Large intestine (tissue), 3 donors: ENCODE measurements at regions not wholly inside any gene's neighbourhood (a gene's known extent, or its start where the extent isn't known, plus 50 kb on each side); places are given as distances from the start of the nearest gene placed in this dataset.

ENCODE experiments used
- DNase-seq, 2 donors: peaks; one replicate each; pipeline versions ENCODE4 v3.0.0 to v3.0.0-alpha.2; 2013
- H3K27ac ChIP-seq: one replicate; pipeline ENCODE4 v1.5.1; 2013; ENCODE audit warnings: low read length
- H3K27me3 ChIP-seq: 2 replicates; pipeline ENCODE4 v1.6.1; 2013; ENCODE audit warnings: low read length; ENCODE audit not compliant: control insufficient read depth, insufficient read depth
- H3K36me3 ChIP-seq: 2 replicates; pipeline ENCODE4 v1.6.1; 2013; ENCODE audit warnings: low read length; ENCODE audit not compliant: control insufficient read depth, insufficient read depth
- H3K4me1 ChIP-seq: one replicate; pipeline ENCODE4 v1.6.1; 2013; ENCODE audit warnings: low read length; ENCODE audit not compliant: control insufficient read depth, insufficient read depth
- H3K4me3 ChIP-seq: one replicate; pipeline ENCODE4 v1.5.1; 2013; ENCODE audit warnings: low read length
- H3K9me3 ChIP-seq: one replicate; pipeline ENCODE4 v1.6.1; 2013; ENCODE audit warnings: mild to moderate bottlenecking, low read depth, low read length, moderate library complexity; ENCODE audit not compliant: control insufficient read depth
- WGBS: methylation state at CpG from one replicate; pipeline ENCODE4 v1.1.5; 2013; ENCODE audit warnings: low lambda C conversion rate; ENCODE audit not compliant: insufficient coverage; 5-methylcytosine and 5-hydroxymethylcytosine counted together

DNA sequence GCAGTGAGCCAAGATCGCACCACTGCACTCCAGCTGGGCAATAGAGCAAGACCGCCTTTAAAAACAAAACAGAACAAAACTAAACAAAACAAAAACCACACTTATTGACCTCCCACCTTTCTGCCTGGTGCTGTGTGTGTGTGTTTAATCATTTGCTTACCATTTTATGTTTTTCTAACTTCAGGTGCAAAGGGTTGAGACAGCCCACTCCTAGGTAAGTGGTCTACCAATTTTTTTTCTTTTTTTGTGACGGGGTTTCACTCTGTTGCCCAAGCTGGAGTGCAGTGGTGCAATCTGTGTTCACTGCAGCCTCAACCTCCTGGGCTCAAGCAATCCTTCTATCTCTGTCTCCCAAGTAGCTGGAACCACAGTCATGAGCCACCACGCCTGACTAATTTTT lies 65.8 kb downstream of the SALL1 start:
- H3K4me1 ChIP-seq = no peaks in the 10 kb centered on the region
- no peak overlapping the region for H3K27ac ChIP-seq
- no peaks in the 10 kb centered on the region for H3K9me3 ChIP-seq
- peaks cover 2% of the 10 kb centered on the region for H3K27me3 ChIP-seq
- no peaks in the 10 kb centered on the region for H3K36me3 ChIP-seq
- H3K4me3 ChIP-seq = no peak overlapping the region
- no peak for DNase-seq
- WGBS = no CpG with 5 or more reads among the region's 4 CpGs

DNA sequence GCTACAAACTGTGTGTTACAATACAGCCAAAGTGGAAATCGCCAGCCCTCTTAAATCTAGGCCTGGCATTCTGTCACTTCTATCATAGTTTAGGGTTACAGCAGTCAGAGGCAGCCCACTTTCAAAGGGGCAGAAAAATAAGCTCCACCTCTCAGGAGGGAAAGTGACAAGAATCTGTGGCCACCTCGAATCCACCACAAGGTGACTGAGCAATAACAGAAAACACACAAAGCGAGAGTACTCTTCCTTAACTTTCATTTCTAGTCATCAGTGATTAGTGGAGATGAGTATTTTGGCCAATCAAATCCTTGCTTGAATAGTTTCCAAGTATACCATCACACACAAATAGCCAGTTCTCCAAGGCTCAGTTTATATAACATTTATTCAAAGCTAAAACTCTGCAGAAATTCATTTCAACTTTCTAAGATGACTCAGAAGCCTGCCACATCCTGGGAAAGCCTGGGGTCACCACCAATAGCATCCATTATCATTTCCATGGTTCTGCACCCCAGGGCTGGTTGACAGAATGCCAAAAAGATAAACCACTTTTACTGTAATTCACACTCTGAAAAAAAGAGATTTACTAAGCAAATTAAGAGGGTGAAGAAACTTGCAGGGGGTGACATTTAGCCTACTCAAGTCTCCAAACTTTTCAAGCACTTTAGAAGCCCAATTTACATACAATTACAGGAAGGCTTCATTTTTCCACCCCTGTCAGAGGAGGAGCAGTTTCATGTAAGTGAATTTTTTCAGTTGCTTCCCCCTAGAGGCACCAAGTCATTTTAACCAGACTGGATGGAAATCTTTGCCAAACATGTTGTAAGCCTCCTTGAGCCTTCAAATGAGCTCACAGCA lies 66.8 kb downstream of the SALL1 start:
- WGBS = no CpG with 5 or more reads among the region's 3 CpGs

DNA sequence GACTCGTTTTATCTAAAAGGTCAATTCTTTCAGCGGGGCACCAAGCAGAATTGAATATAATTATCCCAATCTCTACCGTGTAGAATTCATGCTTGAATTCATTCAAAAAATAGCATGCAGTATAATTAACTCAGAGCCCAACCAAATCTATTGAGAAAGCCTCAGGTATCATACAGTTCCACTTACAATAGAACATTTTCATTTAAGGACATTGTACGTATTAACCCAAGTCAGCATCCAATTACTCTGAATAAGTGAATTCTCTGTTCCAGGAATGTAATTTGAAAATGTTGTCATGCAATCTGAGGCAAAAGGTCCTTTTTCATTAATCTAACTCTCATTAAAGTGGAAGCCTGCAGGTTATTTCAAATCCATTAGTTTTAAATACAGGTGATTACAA lies 78.5 kb downstream of the SALL1 start:
- no peaks in the 10 kb centered on the region for H3K9me3 ChIP-seq
- H3K4me3 ChIP-seq = no peak overlapping the region
- H3K4me1 ChIP-seq = no peaks in the 10 kb centered on the region
- no peaks in the 10 kb centered on the region for H3K36me3 ChIP-seq
- peaks cover 13% of the 10 kb centered on the region for H3K27me3 ChIP-seq
- WGBS = no CpG with 5 or more reads among the region's 4 CpGs
- DNase-seq = no peak
- H3K27ac ChIP-seq = no peak overlapping the region

More for the DNA sequence above, 66.8 kb downstream of the SALL1 start:
- H3K4me3 ChIP-seq = no peak overlapping the region
- no peaks in the 10 kb centered on the region for H3K36me3 ChIP-seq
- no peak for DNase-seq
- peaks cover 2% of the 10 kb centered on the region for H3K27me3 ChIP-seq
- no peak overlapping the region for H3K27ac ChIP-seq
- no peaks in the 10 kb centered on the region for H3K4me1 ChIP-seq
- no peaks in the 10 kb centered on the region for H3K9me3 ChIP-seq

DNA sequence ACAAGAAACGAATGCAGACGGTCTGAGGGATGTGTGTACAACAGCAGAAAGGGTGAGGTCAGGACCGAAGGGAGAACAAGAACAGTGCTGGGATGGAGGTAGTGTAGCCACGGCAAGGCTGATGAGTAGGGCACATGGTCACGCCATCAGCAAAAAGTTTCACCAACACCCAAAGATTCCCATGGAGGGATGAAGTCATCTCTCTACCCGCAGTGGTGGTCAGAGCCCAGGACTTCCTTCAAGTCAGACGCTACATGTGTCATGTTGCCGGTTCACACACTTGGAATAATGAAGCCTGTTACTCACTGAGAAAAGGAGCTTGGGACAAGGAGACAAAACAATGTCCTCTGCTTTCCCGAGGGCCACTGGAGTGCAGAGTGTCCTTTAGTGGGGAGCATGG lies 79.7 kb downstream of the SALL1 start:
- H3K9me3 ChIP-seq = no peaks in the 10 kb centered on the region
- no peak for DNase-seq
- H3K36me3 ChIP-seq = no peaks in the 10 kb centered on the region
- WGBS = no CpG with 5 or more reads among the region's 9 CpGs
- H3K4me3 ChIP-seq = no peak overlapping the region
- no peak overlapping the region for H3K27ac ChIP-seq
- no peaks in the 10 kb centered on the region for H3K4me1 ChIP-seq
- H3K27me3 ChIP-seq = peaks cover 17% of the 10 kb centered on the region

DNA sequence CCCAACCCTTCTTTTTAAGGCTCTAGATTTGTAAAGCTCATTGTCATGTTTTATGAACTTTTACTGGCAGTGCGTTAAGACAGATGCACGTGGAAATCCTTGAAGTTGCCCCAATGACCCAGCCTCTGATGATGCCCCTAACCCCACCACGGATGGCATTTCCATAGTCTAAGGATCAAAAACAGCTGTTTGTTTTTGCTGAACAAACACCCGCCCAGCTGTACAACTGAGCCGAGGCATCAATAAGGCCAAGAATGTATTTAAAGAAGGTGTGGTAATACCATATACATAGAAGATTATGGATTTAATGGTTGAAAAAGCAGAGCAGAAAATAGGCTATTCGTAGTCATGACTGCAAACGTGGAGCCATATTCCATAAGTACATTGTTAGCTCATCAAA lies 83.7 kb downstream of the SALL1 start:
- H3K36me3 ChIP-seq = no peaks in the 10 kb centered on the region
- H3K27ac ChIP-seq = no peak overlapping the region
- no peaks in the 10 kb centered on the region for H3K4me1 ChIP-seq
- H3K9me3 ChIP-seq = no peaks in the 10 kb centered on the region
- no CpG with 5 or more reads among the region's 7 CpGs for WGBS
- no peak overlapping the region for H3K4me3 ChIP-seq
- H3K27me3 ChIP-seq = peaks cover 12% of the 10 kb centered on the region
- no peak for DNase-seq

DNA sequence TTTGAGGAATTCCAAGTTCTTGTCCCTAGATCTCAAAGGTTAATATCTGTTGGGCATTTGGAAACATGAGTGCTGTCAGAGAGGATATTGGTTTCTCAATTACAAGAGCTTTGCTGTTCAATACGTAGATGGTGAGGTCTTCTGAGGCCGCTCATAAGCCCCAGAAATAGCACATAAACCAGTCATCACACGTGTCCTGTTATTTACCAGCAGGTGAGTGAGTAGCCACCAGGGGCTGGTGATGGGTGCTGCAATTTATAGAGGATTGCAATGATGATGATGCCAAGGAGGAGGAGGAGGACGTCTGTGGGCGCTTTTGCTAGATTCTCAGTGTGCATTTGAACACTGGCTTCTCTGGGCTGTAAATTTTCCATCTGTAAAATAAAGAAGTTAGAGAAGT lies 89.0 kb downstream of the SALL1 start:
- Histone ChIP-seq H3K36me3 (no peaks in the 10 kb centered on the region), H3K27ac (no peak overlapping the region), H3K27me3 (peaks cover 4% of the 10 kb centered on the region), H3K9me3 (no peaks in the 10 kb centered on the region), H3K4me3 (no peak overlapping the region), H3K4me1 (no peaks in the 10 kb centered on the region)
- no peak for DNase-seq
- WGBS = no CpG with 5 or more reads among the region's 5 CpGs

DNA sequence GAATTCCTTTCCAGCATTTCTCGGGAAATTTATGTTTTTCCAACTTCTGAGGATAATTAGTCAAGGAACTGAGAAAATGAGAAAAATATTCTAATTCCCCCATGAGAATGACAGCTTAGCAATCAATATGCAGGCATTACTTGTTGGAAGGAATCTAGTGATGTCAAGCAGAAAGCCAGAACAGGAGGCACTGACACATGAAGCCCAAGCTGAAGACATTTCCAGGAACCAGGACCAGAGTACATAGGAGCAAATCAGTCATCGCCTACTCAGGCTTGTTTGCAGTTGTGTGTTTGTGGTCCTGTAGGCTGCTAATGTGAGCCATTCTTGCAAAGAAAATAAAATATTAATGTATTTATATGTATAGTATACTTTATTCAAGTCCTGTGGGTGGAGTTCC lies 89.7 kb downstream of the SALL1 start:
- no CpG with 5 or more reads among the region's 2 CpGs for WGBS
- peaks cover 6% of the 10 kb centered on the region for H3K27me3 ChIP-seq
- no peaks in the 10 kb centered on the region for H3K4me1 ChIP-seq
- no peaks in the 10 kb centered on the region for H3K36me3 ChIP-seq
- no peak overlapping the region for H3K27ac ChIP-seq
- H3K4me3 ChIP-seq = no peak overlapping the region
- DNase-seq = no peak
- no peaks in the 10 kb centered on the region for H3K9me3 ChIP-seq

DNA sequence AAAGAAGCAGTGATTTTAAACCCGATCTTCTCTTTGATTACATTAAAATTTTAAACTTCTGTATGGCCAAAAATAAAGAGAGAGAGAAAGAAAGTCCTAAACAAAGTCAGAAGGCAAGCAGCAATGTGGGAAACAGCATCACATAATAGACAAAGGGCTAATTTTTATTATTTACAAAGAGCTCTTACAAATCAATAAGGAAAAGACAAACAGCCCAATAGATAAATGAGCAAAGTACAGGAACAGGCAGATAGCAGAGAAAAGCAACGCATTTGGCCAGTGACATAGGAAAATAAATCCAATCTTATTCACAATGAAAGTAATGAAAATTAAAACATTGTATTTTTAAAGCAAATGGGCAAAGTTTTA lies 93.1 kb downstream of the SALL1 start:
- Histone ChIP-seq H3K4me3 (no peak overlapping the region), H3K27me3 (peaks cover 10% of the 10 kb centered on the region), H3K9me3 (no peaks in the 10 kb centered on the region), H3K4me1 (no peaks in the 10 kb centered on the region), H3K27ac (no peak overlapping the region), H3K36me3 (no peaks in the 10 kb centered on the region)
- WGBS = 54% methylated on average over 2 of the region's 2 CpGs
- no peak for DNase-seq

DNA sequence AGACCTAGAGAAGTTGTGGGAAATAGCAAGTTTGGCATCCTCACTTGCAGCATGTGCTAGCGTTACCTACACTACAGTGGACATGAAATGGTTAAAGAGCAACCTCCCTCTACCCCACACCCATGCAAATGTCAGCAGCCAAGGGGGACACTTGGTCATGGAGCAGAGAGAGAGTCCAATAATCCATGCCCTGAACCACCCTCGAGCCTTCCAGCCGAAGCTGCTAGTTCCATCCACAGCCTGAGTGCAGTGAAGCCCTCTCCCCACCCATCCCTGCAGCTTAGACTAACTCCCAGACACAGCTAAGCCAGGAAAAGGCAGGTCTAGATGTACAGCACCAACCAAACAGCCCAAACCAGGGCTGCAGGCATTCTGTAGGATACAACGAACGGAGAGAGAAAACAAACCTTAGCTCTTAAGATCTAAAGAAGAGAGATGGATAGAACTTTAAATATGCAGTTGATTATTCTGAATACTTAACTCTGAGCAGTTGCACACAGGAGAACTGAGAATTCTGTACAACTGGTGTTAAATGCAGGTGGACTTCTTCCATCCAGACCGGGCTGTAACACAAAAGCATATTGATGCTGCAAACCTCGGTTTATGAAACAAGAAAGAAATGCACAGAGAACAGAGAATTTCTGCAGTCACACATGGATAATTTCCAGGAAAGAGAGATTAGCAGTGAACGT lies 93.8 kb downstream of the SALL1 start:
- Histone ChIP-seq H3K9me3 (no peaks in the 10 kb centered on the region), H3K4me3 (no peak overlapping the region), H3K36me3 (no peaks in the 10 kb centered on the region), H3K27me3 (peaks cover 10% of the 10 kb centered on the region), H3K4me1 (no peaks in the 10 kb centered on the region), H3K27ac (no peak overlapping the region)
- no CpG with 5 or more reads among the region's 8 CpGs for WGBS
- no peak for DNase-seq

DNA sequence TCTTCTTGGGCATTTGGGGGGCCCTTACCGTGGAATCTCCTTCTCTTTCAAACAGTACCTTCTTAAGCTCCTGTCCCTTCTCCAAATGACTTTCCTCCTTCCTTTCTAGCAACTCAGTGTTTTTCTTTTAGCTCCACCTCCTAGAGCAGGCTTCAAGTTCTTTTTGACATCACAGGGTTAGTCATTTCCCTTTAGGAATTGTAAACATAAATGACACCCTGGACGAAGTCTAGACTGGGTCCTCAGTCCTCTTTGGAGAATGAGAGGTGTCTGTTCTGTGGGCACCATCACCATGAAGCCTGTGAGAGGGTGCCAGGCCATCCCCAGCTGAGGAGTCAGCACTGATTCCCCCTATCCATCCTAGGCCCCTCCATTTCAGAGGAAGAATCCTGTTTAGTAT lies 94.7 kb downstream of the SALL1 start:
- H3K9me3 ChIP-seq = no peaks in the 10 kb centered on the region
- no peak for DNase-seq
- no peak overlapping the region for H3K4me3 ChIP-seq
- H3K36me3 ChIP-seq = no peaks in the 10 kb centered on the region
- H3K27ac ChIP-seq = no peak overlapping the region
- H3K27me3 ChIP-seq = peaks cover 10% of the 10 kb centered on the region
- WGBS = no CpG with 5 or more reads among the region's 2 CpGs
- H3K4me1 ChIP-seq = no peaks in the 10 kb centered on the region
